ENCODE measurements at regions not wholly inside any gene's neighbourhood (a gene's known extent, or its start where the extent isn't known, plus 50 kb on each side); places are given as distances from the start of the nearest gene placed in this dataset.
"Not testable (repeated sequence)": the region's sequence is repeated elsewhere in the genome, so short reads cannot be mapped to it uniquely, and the experiment has no call there.

DNA sequence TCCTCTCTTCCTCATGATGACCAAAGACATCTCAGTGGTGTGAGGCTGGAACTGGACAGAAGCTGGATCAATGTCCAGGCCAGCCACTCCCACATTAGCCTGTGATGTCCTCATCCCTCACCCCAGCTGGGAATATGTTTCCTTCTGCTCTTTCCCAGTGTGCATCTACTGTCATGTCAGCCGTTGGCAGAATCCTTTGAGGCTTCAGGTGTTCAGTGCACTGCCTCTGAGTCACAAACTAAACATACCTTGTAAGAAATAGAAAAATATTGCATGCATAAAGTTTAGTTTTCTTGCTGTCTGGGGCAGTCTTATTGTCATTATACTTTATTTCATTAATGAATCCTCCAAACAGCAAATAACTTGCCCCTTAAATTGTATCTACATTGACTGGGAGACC, 161.6 kb upstream of the RASGRP1 start:
- DNase-seq = no peak

- DNase-seq = no peak
These were observed 168.7 kb upstream of the RASGRP1 start for GRCh38 chr15:38733331-38733730.

DNA sequence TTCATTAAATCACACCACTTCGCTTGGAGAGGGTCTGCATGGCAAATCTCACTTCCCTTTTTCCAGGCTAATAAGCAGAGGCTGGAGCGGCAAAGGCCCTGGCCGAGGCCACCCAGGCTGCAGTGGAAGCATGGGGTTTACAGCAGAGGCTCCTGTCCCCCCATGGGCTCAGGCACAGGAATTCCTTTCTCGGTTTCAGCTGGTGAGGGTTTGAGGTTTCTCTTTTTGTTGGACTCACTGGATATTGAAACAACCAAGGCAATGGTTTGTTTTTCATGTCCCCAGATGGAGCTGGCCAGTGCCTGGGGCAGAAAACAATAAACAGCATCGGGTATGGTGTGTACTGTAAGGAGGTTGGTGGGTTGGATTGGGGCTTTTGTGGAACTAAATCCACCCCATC, 175.6 kb upstream of the RASGRP1 start:
- DNase-seq = peak in 1 of 56 donors; percentile 2

DNA sequence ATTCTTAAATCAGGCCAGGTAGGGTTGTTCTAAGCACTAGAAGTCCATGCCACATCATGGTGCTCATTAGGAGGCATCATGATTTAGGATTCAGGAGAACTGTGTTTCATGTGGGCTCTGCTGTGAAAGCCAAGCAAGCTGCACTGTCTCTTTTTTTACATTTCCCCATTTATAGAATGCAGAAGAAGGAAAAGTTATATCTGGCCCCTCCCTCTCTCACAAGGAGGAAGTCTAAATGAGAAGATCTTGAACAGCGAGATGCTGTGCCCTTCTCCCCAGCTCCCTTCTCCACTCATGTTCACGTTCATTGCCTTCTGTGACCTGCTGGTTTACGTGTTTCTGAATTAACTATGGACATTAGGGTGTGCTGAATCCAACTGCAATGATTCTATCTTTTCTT, 178.5 kb upstream of the RASGRP1 start:
- DNase-seq = no peak

GRCh38 chr15:38745126-38745525, 180.5 kb upstream of the RASGRP1 start:
- no peak for DNase-seq

GRCh38 chr15:38745626-38746025, 181.0 kb upstream of the RASGRP1 start:
- no peak for DNase-seq

DNA sequence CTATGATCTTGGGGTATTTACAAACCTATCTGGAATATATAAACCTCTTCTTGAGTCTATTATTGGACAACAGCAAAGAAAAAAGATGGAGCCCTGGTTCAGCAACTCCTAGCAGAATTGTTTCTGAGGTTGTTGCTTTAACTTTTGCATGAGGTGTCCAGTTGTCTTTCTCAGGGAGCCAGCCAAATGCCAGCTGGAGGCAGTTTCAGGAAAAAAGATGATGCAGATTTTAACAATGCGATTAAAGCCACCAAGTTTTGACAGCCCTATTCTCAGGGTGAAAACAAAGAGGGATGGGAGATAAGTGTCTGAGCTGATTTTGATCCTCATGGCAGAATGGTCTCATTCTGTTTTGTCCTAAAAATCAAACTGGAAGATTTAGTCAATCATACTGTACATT, 181.6 kb upstream of the RASGRP1 start:
- no peak for DNase-seq

DNA sequence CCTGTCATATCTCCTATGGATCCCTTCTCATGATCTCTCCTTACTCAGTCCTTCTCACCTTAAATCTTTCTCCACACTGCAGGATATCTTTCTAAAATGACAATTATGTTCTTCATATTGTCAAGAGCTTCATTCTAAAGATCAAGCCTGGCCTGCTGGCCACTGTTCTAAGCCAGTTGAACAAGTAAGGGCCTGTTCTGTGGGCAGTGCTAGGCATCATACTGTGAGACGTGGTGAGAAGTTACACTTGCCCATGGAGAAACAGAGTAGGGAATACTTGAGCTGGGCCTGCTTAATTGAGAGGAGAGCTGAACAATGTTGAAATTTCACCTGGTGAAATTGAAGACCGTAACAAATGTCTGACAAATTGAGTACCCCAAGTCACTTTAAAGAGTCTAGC, 184.1 kb upstream of the RASGRP1 start:
- DNase-seq = no peak

GRCh38 chr15:38750786-38751185, 186.2 kb upstream of the RASGRP1 start:
- no peak for DNase-seq

- DNase-seq = no peak
These were observed 191.1 kb upstream of the RASGRP1 start for GRCh38 chr15:38755718-38756117.

DNA sequence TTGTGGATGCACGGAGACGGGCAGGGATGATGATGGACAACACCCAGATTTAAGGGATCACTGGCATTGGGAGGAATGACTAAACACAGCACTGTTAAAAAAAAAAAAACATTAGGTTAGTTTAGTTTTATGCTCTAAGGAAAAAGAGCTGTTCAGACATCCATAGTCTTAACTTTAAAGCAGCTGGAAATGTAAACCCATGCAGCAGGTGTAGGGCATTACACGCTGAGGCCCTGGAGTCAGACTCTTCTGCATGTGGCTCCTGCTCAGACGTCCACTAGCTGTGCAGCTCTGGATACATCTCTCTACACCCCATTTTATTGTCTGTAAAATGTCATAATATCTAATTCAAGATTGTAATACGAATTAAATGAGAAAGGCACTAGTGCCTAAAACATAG, 191.8 kb upstream of the RASGRP1 start:
- DNase-seq = no peak

DNA sequence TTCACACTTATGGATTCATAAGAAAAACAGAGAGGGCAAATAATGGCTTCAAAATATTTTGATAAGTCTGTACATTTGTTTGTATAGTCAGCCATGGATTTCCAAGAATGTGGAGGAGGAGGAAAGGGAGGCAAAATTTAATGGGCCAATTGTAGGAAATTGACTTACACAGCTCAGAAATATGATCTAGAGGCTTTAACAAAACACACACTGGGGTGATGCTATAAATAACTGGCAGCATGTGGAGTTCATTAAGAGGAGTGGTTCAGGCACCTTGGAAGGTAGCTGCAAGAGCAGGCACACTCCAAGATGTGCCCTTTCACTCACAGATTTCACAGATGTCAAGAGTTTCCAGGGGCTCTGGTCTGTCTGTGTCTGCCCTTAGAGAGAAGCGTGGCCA, 193.4 kb upstream of the RASGRP1 start:
- DNase-seq = no peak

DNA sequence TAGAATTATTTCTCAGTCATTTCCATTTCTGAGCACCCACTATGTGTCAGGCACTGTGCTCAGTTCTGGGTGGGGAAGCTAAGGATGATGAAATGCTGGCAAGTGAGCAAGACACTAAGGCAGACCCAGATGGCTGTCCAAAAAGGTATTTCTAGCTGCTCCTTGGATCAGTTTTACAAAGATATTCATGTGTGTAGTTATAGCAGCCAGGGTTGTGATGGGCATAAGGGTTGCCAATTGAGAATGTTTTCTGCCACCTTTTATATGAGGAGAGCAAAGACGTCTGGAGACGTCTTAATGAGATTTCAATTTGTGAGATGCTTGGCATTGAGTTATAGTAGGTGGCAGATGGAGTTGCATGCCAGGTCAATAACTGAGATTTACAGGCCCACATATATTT, 197.1 kb upstream of the RASGRP1 start:
- DNase-seq = no peak

- DNase-seq = peak in 2 of 56 donors; percentile 1 to 6
These were observed 204.4 kb upstream of the RASGRP1 start for GRCh38 chr15:38768970-38769369.

DNA sequence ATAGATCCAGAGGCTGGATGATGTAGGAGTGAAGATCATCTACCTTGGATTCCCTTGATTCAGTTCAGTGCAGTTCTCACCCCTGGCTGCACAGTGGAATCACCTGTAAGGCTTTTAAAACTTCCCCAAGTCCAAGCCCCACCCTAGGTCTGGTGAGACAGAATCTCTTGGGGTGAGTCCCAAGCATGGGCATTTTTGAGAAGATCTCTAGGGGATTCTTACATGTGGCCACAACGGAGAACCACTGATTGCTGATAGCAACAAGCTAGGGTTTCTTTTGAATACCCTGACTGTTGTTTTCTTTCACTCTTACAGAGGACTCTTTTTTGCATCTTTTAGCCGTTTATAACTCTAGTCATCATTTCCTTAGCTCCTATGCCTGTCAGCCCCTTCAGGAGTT, 204.9 kb upstream of the RASGRP1 start:
- no peak for DNase-seq

DNA sequence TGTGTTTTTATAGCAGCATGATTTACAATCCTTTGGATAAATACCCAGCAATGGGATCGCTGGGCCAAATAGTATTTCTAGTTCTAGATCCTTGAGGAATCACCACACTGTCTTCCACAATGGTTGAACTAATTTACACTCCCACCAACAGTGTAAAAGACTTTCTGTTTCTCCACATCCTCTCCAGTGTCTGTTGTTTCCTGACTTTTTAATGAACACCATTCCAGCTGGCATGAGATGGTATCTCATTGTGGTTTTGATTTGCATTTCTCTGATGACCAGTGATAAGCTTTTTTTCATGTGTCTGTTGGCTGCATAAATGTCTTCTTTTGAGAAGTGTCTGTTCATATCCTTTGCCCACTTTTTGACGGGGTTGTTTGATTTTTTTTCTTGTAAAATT, 209.5 kb upstream of the RASGRP1 start:
- DNase-seq = not testable (repeated sequence)

- DNase-seq = no peak
These were observed 216.6 kb upstream of the RASGRP1 start for GRCh38 chr15:38781196-38781595.

DNA sequence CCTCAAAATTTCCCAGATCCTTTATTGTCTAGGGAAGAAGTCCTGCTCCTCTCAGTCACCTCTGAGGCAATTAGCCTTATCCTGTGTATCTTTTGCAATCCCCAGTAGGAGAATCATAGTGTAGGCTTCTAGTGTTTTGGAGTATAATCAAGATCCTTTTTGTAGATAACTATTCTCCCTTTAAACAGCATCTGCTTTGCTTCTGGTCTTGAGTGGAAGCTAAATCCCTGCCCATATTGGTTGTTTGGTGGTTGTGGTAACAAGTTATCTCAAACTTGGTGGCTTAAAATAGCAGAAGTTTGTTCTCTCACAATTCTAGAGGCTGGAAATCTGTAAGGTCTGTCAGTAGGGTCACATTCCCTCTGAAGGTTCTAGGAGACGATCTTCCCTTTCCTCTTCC, 217.5 kb upstream of the RASGRP1 start:
- DNase-seq = no peak

DNA sequence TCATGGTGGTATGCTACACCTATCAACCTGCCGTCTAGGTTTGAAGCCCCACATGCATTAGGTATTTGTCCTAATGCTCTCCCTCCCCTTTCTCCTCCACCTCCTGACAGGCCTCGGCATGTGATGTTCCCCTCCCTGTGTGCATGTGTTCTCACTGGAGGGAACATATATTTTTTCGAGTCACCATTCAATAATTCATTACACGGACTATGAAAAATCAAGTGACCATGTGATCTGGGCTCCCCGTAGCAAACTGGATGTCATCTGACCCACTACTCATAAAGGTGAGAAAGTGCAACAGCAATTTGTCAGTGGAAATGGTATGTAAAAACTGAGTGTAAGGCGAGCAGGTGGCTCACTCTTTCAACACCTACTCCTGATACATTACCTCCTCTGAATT, 224.3 kb upstream of the RASGRP1 start:
- DNase-seq = no peak

- no peak for DNase-seq
These were observed 225.0 kb upstream of the RASGRP1 start for GRCh38 chr15:38789566-38789965.

- no peak for DNase-seq
These were observed 228.7 kb upstream of the RASGRP1 start for GRCh38 chr15:38793206-38793810.

DNA sequence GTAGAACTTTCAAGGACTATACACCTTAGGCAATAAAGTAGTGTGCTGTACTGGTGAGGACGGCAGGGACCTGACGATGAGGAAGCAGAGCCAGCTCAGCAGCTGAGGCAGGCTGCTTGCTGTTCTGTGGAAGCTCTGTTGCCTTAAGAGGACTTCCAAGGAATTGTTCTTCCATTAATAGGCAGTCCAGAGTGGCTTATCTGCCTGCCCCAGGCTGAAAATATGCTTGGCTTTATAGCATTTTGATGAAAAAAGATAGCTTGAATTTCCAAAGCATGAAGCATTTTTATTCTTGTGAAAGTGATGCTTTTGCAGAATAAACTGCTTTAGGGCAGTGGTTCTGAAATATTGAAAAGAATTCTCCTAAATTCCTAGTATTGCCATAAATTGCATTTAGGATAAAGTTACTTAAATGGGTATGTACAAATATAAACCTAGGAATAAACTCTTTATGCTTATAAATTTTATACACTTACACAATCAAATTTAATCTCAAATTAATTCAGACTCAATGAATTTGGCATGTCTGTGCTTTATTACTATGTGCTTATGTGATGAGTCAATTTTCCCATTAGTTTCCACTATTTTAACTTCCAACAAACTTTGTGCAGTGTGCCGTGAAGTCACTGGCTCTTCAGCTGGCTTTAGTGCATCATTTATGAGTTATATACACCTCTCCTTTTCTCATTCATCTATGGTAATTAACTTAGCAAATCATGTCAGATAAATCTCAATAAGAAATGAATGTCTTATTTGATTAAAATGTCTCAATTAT, 231.0 kb upstream of the RASGRP1 start:
- no peak for DNase-seq

DNA sequence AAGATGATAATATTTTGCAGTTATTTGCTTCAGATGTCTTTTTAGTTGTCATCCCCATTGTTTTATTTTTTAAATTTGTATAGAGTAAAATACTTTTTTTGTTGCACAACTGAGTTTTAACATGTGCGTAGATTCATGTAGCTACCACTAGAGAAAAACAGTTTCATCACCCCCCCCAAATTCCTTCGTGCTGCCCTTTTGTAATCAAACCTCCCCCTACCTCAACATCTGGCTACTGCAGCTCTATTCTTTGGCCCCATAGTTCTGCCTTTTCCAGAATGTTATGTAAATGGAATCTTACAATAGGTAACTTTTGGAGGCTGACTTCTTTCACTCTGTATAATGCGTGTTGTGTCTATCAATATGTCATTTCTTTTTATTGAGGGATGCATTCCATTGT, 232.0 kb upstream of the RASGRP1 start:
- DNase-seq = no peak

Measured in amygdala (tissue), 56 donors.